ENCODE measurements at regions not wholly inside any gene's neighbourhood (a gene's known extent, or its start where the extent isn't known, plus 50 kb on each side); places are given as distances from the start of the nearest gene placed in this dataset.
"Not testable (repeated sequence)": the region's sequence is repeated elsewhere in the genome, so short reads cannot be mapped to it uniquely, and the experiment has no call there.

DNA sequence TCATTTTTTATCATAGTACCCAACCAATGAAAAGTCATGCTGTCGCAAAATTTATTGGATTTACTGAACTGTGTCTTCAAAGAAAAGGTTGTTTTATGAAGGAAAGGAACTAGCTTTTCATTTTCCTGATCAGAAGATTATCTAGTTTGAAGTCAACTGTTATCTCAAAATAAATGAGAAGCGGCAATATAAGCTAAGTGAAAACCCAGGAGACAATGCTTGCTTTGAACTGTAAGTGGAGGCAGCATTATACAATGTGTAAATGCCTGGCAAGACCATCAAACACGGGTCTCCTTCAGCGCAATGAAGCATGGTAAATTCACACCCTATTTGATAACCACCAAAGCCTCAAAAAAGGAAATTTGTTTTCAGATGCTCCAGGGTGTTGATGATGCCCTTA lies 134.4 kb upstream of the PTBP2 start:
- H3K27me3 ChIP-seq (ENCODE audit: control insufficient read depth, extremely low read depth, insufficient read depth, low read length), result no peaks in the 10 kb centered on the region
- no peak for FAIRE-seq

GRCh38 chr1:96588416-96588995 lies 133.1 kb upstream of the PTBP2 start:
- H3K36me3 ChIP-seq (ENCODE audit: control insufficient read depth in 2 of 2, extremely low read depth in 1 of 2, insufficient read depth in 2 of 2, low read length in 2 of 2), result no peaks in the 10 kb centered on the region
- no peaks in the 10 kb centered on the region for H4K20me1 ChIP-seq (ENCODE audit: control insufficient read depth, extremely low read depth, insufficient read depth, low read length)
- H3K4me1 ChIP-seq (ENCODE audit: control insufficient read depth, extremely low read depth, insufficient read depth, low read length), result no peaks in the 10 kb centered on the region
- no peak overlapping the region for H3K4me2 ChIP-seq (ENCODE audit: control insufficient read depth, extremely low read depth, insufficient read depth, low read depth, low read length)
- H3K9me1 ChIP-seq (ENCODE audit: control insufficient read depth, extremely low read depth, insufficient read depth, low read length), result no peaks in the 10 kb centered on the region
- TF ChIP-seq EZH2 (IDR thresholded peaks at IDR 0.05; ENCODE audit: low read length), result no peak
- TF ChIP-seq, protein P1, sequence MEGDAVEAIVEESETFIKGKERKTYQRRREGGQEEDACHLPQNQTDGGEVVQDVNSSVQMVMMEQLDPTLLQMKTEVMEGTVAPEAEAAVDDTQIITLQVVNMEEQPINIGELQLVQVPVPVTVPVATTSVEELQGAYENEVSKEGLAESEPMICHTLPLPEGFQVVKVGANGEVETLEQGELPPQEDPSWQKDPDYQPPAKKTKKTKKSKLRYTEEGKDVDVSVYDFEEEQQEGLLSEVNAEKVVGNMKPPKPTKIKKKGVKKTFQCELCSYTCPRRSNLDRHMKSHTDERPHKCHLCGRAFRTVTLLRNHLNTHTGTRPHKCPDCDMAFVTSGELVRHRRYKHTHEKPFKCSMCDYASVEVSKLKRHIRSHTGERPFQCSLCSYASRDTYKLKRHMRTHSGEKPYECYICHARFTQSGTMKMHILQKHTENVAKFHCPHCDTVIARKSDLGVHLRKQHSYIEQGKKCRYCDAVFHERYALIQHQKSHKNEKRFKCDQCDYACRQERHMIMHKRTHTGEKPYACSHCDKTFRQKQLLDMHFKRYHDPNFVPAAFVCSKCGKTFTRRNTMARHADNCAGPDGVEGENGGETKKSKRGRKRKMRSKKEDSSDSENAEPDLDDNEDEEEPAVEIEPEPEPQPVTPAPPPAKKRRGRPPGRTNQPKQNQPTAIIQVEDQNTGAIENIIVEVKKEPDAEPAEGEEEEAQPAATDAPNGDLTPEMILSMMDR (optimal IDR thresholded peaks at IDR 0.05 in 1 of 3, IDR thresholded peaks at IDR 0.05 in 1 of 3, conservative IDR thresholded peaks at IDR 0.05 in 1 of 3; ENCODE audit: extremely low read depth in 1 of 3, insufficient read depth in 2 of 3, low read length in 3 of 3), result no peak
- H3K9me3 ChIP-seq (ENCODE audit: control insufficient read depth, low read depth, low read length), result no peaks in the 10 kb centered on the region
- H3K4me3 ChIP-seq (ENCODE audit: control insufficient read depth in 2 of 3, extremely low read depth in 1 of 3, insufficient read depth in 2 of 3, low read depth in 1 of 3, low read length in 3 of 3), result no peak overlapping the region
- dilution Hi-C loops (cut with MboI; ENCODE audit: extremely low pct_ligation_motif_present, low sequenced_read_pairs), result no loop called here
- no peak overlapping the region for H3K27ac ChIP-seq (ENCODE audit: control insufficient read depth, insufficient read depth, low read length)
- H3K27me3 ChIP-seq (ENCODE audit: control insufficient read depth, extremely low read depth, insufficient read depth, low read length), result no peaks in the 10 kb centered on the region
- no peaks in the 10 kb centered on the region for H3K79me2 ChIP-seq (ENCODE audit: control insufficient read depth, insufficient read depth, low read length)
- DNase-seq (ENCODE audit: low read depth, low spot score) (no peak), FAIRE-seq (no peak)
- H3K9ac ChIP-seq (ENCODE audit: control insufficient read depth, extremely low read depth, insufficient read depth, low read length), result no peak overlapping the region
- no peak overlapping the region for H2AFZ ChIP-seq (ENCODE audit: control insufficient read depth, low read length)

More for the DNA sequence above, 134.4 kb upstream of the PTBP2 start:
- Histone ChIP-seq H3K9ac (ENCODE audit: control insufficient read depth, extremely low read depth, insufficient read depth, low read length) (no peak overlapping the region), H3K9me1 (ENCODE audit: control insufficient read depth, extremely low read depth, insufficient read depth, low read length) (no peaks in the 10 kb centered on the region), H3K4me3 (ENCODE audit: control insufficient read depth in 2 of 3, extremely low read depth in 1 of 3, insufficient read depth in 2 of 3, low read depth in 1 of 3, low read length in 3 of 3) (no peak overlapping the region), H3K36me3 (ENCODE audit: control insufficient read depth in 2 of 2, extremely low read depth in 1 of 2, insufficient read depth in 2 of 2, low read length in 2 of 2) (no peaks in the 10 kb centered on the region), H3K79me2 (ENCODE audit: control insufficient read depth, insufficient read depth, low read length) (no peaks in the 10 kb centered on the region), H3K4me1 (ENCODE audit: control insufficient read depth, extremely low read depth, insufficient read depth, low read length) (no peaks in the 10 kb centered on the region), H3K4me2 (ENCODE audit: control insufficient read depth, extremely low read depth, insufficient read depth, low read depth, low read length) (no peak overlapping the region), H3K9me3 (ENCODE audit: control insufficient read depth, low read depth, low read length) (no peaks in the 10 kb centered on the region), H3K27ac (ENCODE audit: control insufficient read depth, insufficient read depth, low read length) (no peak overlapping the region), H4K20me1 (ENCODE audit: control insufficient read depth, extremely low read depth, insufficient read depth, low read length) (no peaks in the 10 kb centered on the region), H2AFZ (ENCODE audit: control insufficient read depth, low read length) (no peak overlapping the region)
- TF ChIP-seq, protein P1 (optimal IDR thresholded peaks at IDR 0.05 in 1 of 3, IDR thresholded peaks at IDR 0.05 in 1 of 3, conservative IDR thresholded peaks at IDR 0.05 in 1 of 3; ENCODE audit: extremely low read depth in 1 of 3, insufficient read depth in 2 of 3, low read length in 3 of 3), result no peak
- no peak for TF ChIP-seq EZH2 (IDR thresholded peaks at IDR 0.05; ENCODE audit: low read length)
- dilution Hi-C loops (cut with MboI; ENCODE audit: extremely low pct_ligation_motif_present, low sequenced_read_pairs), result no loop called here
- DNase-seq (ENCODE audit: low read depth, low spot score), result no peak

DNA sequence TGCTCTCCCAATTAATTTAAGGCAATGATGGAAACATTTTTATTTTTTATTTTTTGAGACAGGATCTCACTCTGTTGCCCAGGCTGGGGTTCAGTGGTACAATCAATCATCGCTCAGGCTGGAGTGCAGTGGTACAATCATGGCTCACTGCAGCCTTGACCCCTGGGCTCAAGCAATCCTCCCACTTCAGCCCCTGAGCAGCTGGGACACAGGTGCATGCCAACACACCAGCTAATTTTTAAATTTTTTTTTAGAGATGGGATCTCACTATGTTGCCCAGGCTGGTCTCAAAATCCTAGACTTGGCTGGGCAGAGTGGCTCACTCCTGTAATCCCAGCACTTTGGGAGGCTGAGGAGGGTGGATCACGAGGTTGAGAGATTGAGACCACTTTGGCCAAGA lies 126.1 kb upstream of the PTBP2 start:
- H3K9me3 ChIP-seq (ENCODE audit: control insufficient read depth, low read depth, low read length); H3K27ac ChIP-seq (ENCODE audit: control insufficient read depth, insufficient read depth, low read length); H3K27me3 ChIP-seq (ENCODE audit: control insufficient read depth, extremely low read depth, insufficient read depth, low read length); dilution Hi-C loops (cut with MboI; ENCODE audit: extremely low pct_ligation_motif_present, low sequenced_read_pairs); FAIRE-seq; H3K4me1 ChIP-seq (ENCODE audit: control insufficient read depth, extremely low read depth, insufficient read depth, low read length); H3K9me1 ChIP-seq (ENCODE audit: control insufficient read depth, extremely low read depth, insufficient read depth, low read length); H3K9ac ChIP-seq (ENCODE audit: control insufficient read depth, extremely low read depth, insufficient read depth, low read length); DNase-seq (ENCODE audit: low read depth, low spot score); H4K20me1 ChIP-seq (ENCODE audit: control insufficient read depth, extremely low read depth, insufficient read depth, low read length); H3K79me2 ChIP-seq (ENCODE audit: control insufficient read depth, insufficient read depth, low read length); H3K4me3 ChIP-seq (ENCODE audit: control insufficient read depth in 2 of 3, extremely low read depth in 1 of 3, insufficient read depth in 2 of 3, low read depth in 1 of 3, low read length in 3 of 3); H3K4me2 ChIP-seq (ENCODE audit: control insufficient read depth, extremely low read depth, insufficient read depth, low read depth, low read length); H3K36me3 ChIP-seq (ENCODE audit: control insufficient read depth in 2 of 2, extremely low read depth in 1 of 2, insufficient read depth in 2 of 2, low read length in 2 of 2); H2AFZ ChIP-seq (ENCODE audit: control insufficient read depth, low read length): not testable (repeated sequence)

Data from keratinocyte (primary cell).